IMR-90 (cell line): ENCODE measurements at regions not wholly inside any gene's neighbourhood (a gene's known extent, or its start where the extent isn't known, plus 50 kb on each side); places are given as distances from the start of the nearest gene placed in this dataset.

Source experiments
- ATAC-seq: fragments of 200-7000 bp; cut with Tn5 transposase; 2 replicates; pipeline ENCODE4 v1.9.1; 2020; ENCODE audit warnings: low read depth, mild to moderate bottlenecking, moderate library complexity
- BruUV-seq: library from RNA; stranded (reverse); fragments of 400-500 nt; replicated peaks from 2 replicates; lab custom pipeline; 2021; lab: Mats Ljungman, UMichigan
- CTCF ChIA-PET: fragments of 300-600 bp; formaldehyde crosslinking; extraction: SDS; loops from one replicate; lab custom pipeline; 2021; ENCODE audit warnings: antibody characterized with exemption; lab: Yijun Ruan, JAX
- POLR2A ChIA-PET: fragments of 300-600 bp; sonication (Branson Sonifier 250); formaldehyde crosslinking; loops from one replicate; lab custom pipeline; 2022; ENCODE audit warnings: antibody characterized with exemption; ENCODE audit not compliant: unreplicated experiment; lab: Charles Lee
- DNase-seq: peaks from one replicate; pipeline ENCODE4 v3.0.0; 2013
- H2AFZ ChIP-seq: replicated peaks from 2 replicates; pipeline ENCODE3; 2013; ENCODE audit warnings: low read length, mild to moderate bottlenecking; ENCODE audit not compliant: poor library complexity
- H2AK5ac ChIP-seq: 2 replicates; pipeline ENCODE4 v1.6.1; 2013; ENCODE audit warnings: low read depth, low read length, inconsistent platforms
- H2AK9ac ChIP-seq: replicated peaks from 2 replicates; pipeline ENCODE3; 2013; ENCODE audit warnings: mild to moderate bottlenecking, low read depth, low read length, moderate library complexity; ENCODE audit not compliant: poor library complexity
- H2BK120ac ChIP-seq: 2 replicates; pipeline ENCODE4 v1.6.1; 2013; ENCODE audit warnings: low read depth, low read length, inconsistent platforms
- H2BK15ac ChIP-seq: 3 replicates; pipeline ENCODE4 v1.6.1; 2013; ENCODE audit warnings: low read depth, low read length, inconsistent platforms
- H2BK20ac ChIP-seq: 2 replicates; pipeline ENCODE4 v1.6.1; 2013; ENCODE audit warnings: low read depth, mild to moderate bottlenecking, inconsistent platforms, low read length, moderate library complexity
- H2BK5ac ChIP-seq: 2 replicates; pipeline ENCODE4 v1.6.1; 2013; ENCODE audit warnings: mild to moderate bottlenecking, low read depth, low read length, inconsistent platforms; ENCODE audit not compliant: poor library complexity, severe bottlenecking
- H3K14ac ChIP-seq: replicated peaks from 2 replicates; pipeline ENCODE4 v1.6.1; 2013; ENCODE audit warnings: low read depth, low read length, inconsistent platforms
- H3K18ac ChIP-seq: 2 replicates; pipeline ENCODE4 v1.6.1; 2013; ENCODE audit warnings: low read depth, low read length, control low read depth
- H3K23ac ChIP-seq: 2 replicates; pipeline ENCODE4 v1.6.1; 2013; ENCODE audit warnings: low read depth, low read length, inconsistent platforms
- H3K27ac ChIP-seq: 2 replicates; pipeline ENCODE4 v1.5.1; 2013; ENCODE audit warnings: mild to moderate bottlenecking, control low read depth, low read length; ENCODE audit not compliant: insufficient read depth
- H3K27me3 ChIP-seq: 2 replicates; pipeline ENCODE4 v1.6.1; 2013; ENCODE audit warnings: low read length; ENCODE audit not compliant: control insufficient read depth, insufficient read depth
- H3K36me3 ChIP-seq: 2 replicates; pipeline ENCODE4 v1.6.1; 2013; ENCODE audit warnings: low read length, mixed read lengths; ENCODE audit not compliant: control insufficient read depth, insufficient read depth
- H3K4ac ChIP-seq: 2 replicates; pipeline ENCODE4 v1.6.1; 2013; ENCODE audit warnings: low read depth, low read length, inconsistent platforms
- H3K4me1 ChIP-seq: 2 replicates; pipeline ENCODE4 v1.6.1; 2013; ENCODE audit warnings: low read length, mixed read lengths; ENCODE audit not compliant: control insufficient read depth, insufficient read depth
- H3K4me2 ChIP-seq: 2 replicates; pipeline ENCODE4 v1.6.1; 2013; ENCODE audit warnings: low read depth, mild to moderate bottlenecking, control low read depth, low read length, moderate library complexity
- H3K4me3 ChIP-seq: 2 replicates; pipeline ENCODE4 v1.5.1; 2013; ENCODE audit warnings: low read depth, mild to moderate bottlenecking, control low read depth, low read length, moderate library complexity; ENCODE audit not compliant: insufficient read depth
- H3K56ac ChIP-seq: 2 replicates; pipeline ENCODE4 v1.6.1; 2013; ENCODE audit warnings: low read length, inconsistent platforms; ENCODE audit not compliant: insufficient read depth; ENCODE audit errors: extremely low read depth
- H3K79me1 ChIP-seq, 2 experiments: 2 replicates each; pipeline ENCODE4 v1.6.1; 2013; ENCODE audit warnings: low read length in 2 of 2, inconsistent platforms in 1 of 2, low read depth in 1 of 2
- H3K9ac ChIP-seq: 2 replicates; pipeline ENCODE4 v1.6.1; 2013; ENCODE audit warnings: low read depth, low read length, control low read depth
- H3K9me1 ChIP-seq: 2 replicates; pipeline ENCODE4 v1.6.1; 2013; ENCODE audit warnings: low read length, inconsistent platforms; ENCODE audit not compliant: insufficient read depth
- H3K9me3 ChIP-seq: 2 replicates; pipeline ENCODE4 v1.6.1; 2013; ENCODE audit warnings: low read length; ENCODE audit not compliant: control insufficient read depth, insufficient read depth
- H4K20me1 ChIP-seq: 2 replicates; pipeline ENCODE4 v1.6.1; 2013; ENCODE audit warnings: low read length, inconsistent platforms; ENCODE audit not compliant: insufficient read depth
- H4K5ac ChIP-seq: 2 replicates; pipeline ENCODE4 v1.6.1; 2013; ENCODE audit warnings: mild to moderate bottlenecking, low read depth, low read length, control low read depth
- H4K8ac ChIP-seq, 2 experiments: 2 replicates each; pipeline ENCODE4 v1.6.1; 2013; ENCODE audit warnings: low read depth in 2 of 2, low read length in 2 of 2, control low read depth in 1 of 2, inconsistent platforms in 1 of 2
- H4K91ac ChIP-seq: 2 replicates; pipeline ENCODE4 v1.6.1; 2013; ENCODE audit warnings: low read depth, low read length, inconsistent platforms; ENCODE audit not compliant: insufficient read depth
- BHLHE40 ChIP-seq: fragments of 150-350 bp; IDR thresholded peaks from 2 replicates; pipeline ENCODE4 v1.6.1; 2016; ENCODE audit warnings: mild to moderate bottlenecking, low read depth, low read length
- CEBPB ChIP-seq: IDR thresholded peaks from 2 replicates; pipeline ENCODE4 v1.6.1; 2012; ENCODE audit warnings: low read depth, low read length, improper control_type of control experiment
- CHD1 ChIP-seq: IDR thresholded peaks from 2 replicates; pipeline ENCODE4 v1.6.1; 2012; ENCODE audit warnings: low read depth, low read length, improper control_type of control experiment
- CTCF ChIP-seq: conservative IDR thresholded peaks from 2 replicates; pipeline ENCODE4 v1.5.1; 2012; ENCODE audit warnings: mild to moderate bottlenecking, low read depth, low read length, improper control_type of control experiment
- ELK1 ChIP-seq: fragments of 150-350 bp; IDR thresholded peaks from 2 replicates; pipeline ENCODE4 v1.6.1; 2016; ENCODE audit warnings: low read depth, mild to moderate bottlenecking, low read length, moderate library complexity, borderline replicate concordance
- MAFK ChIP-seq: IDR thresholded peaks from 2 replicates; pipeline ENCODE4 v1.6.1; 2012; ENCODE audit warnings: low read depth, low read length, improper control_type of control experiment
- MAZ ChIP-seq: IDR thresholded peaks from 2 replicates; pipeline ENCODE4 v1.6.1; 2012; ENCODE audit warnings: low read depth, mild to moderate bottlenecking, low read length, improper control_type of control experiment, moderate library complexity, borderline replicate concordance
- NFE2L2 ChIP-seq: fragments of 150-350 bp; IDR thresholded peaks from 2 replicates; pipeline ENCODE4 v1.6.1; 2016; ENCODE audit warnings: low read depth, mild to moderate bottlenecking, low read length
- POLR2A ChIP-seq: IDR thresholded peaks from 2 replicates; pipeline ENCODE4 v1.6.1; 2012; ENCODE audit warnings: mild to moderate bottlenecking, low read depth, low read length
- RCOR1 ChIP-seq: IDR thresholded peaks from 2 replicates; pipeline ENCODE4 v1.6.1; 2012; ENCODE audit warnings: mild to moderate bottlenecking, low read length, improper control_type of control experiment; ENCODE audit not compliant: insufficient replicate concordance
- RFX5 ChIP-seq: IDR thresholded peaks from 2 replicates; pipeline ENCODE4 v1.8.0; 2012; ENCODE audit warnings: low read depth, mild to moderate bottlenecking, low read length, moderate library complexity
- SMC3 ChIP-seq: fragments of 150-350 bp; IDR thresholded peaks from 2 replicates; pipeline ENCODE4 v1.6.1; 2016; ENCODE audit warnings: low read depth, mild to moderate bottlenecking, antibody characterized with exemption, low read length, moderate library complexity
- USF2 ChIP-seq: fragments of 150-350 bp; IDR thresholded peaks from 2 replicates; pipeline ENCODE4 v1.6.1; 2017; ENCODE audit warnings: mild to moderate bottlenecking, antibody characterized with exemption, low read length, low read depth
- WGBS, 2 experiments: methylation state at CpG; one replicate each; pipeline versions ENCODE4 v1.1.5 to v1.1.7; 2013; ENCODE audit warnings: missing lambda C conversion rate in 2 of 2; ENCODE audit not compliant: insufficient read length in 1 of 2; ENCODE audit errors: extremely low coverage in 2 of 2; 5-methylcytosine and 5-hydroxymethylcytosine counted together
- dilution Hi-C: fragments of 300-500 bp; cut with HindIII; formaldehyde crosslinking; loops from one replicate; pipeline ENCODE4 v1.14.3; 2018; ENCODE audit warnings: low sequenced_read_pairs; ENCODE audit not compliant: unreplicated experiment
- in situ Hi-C: fragments of 300-500 bp; cut with MboI; formaldehyde crosslinking; loops from 3 replicates; pipeline ENCODE4 v1.14.3; 2019; ENCODE audit warnings: low sequenced_read_pairs, inconsistent platforms, mixed read lengths
- intact Hi-C: fragments of 100-400 bp; cut with micrococcal nuclease; formaldehyde crosslinking; loops from 2 replicates; pipeline ENCODE4 v1.10.0; 2022

- no peak overlapping the region for H3K56ac ChIP-seq
- H2BK5ac ChIP-seq: no peak overlapping the region
- H3K79me1 ChIP-seq: no peaks in the 10 kb centered on the region
- H4K8ac ChIP-seq: no peak overlapping the region
- CTCF ChIA-PET: no interaction called here
- H3K18ac ChIP-seq: no peak overlapping the region
- DNase-seq: no peak
- no peak overlapping the region for H3K14ac ChIP-seq
- no peak overlapping the region for H3K27ac ChIP-seq
- TF ChIP-seq CEBPB (no peak), RFX5 (no peak), MAZ (no peak), SMC3 (no peak), RCOR1 (no peak), MAFK (no peak), NFE2L2 (no peak), CHD1 (no peak), ELK1 (no peak), POLR2A (no peak), BHLHE40 (no peak), CTCF (no peak), USF2 (no peak)
- dilution Hi-C loops: no loop called here
- no peak overlapping the region for H2BK15ac ChIP-seq
- H3K23ac ChIP-seq: no peak overlapping the region
- H2BK120ac ChIP-seq: no peak overlapping the region
- no peaks in the 10 kb centered on the region for H4K20me1 ChIP-seq
- intact Hi-C loops: no loop called here
- in situ Hi-C loops: no loop called here
- no peak overlapping the region for H2BK20ac ChIP-seq
- no TSS peak for BruUV-seq
- no peak overlapping the region for H3K4me3 ChIP-seq
- H3K9me1 ChIP-seq: no peaks in the 10 kb centered on the region
- POLR2A ChIA-PET: no interaction called here
- WGBS, 2 experiments: 47% methylated on average over 5 of the region's 7 CpGs; no CpG with 5 or more reads in 1 of the 2 experiments
- H2AK5ac ChIP-seq: no peak overlapping the region
- H3K9ac ChIP-seq: no peak overlapping the region
- no peak overlapping the region for H4K91ac ChIP-seq
- no peaks in the 10 kb centered on the region for H3K36me3 ChIP-seq
- H3K4ac ChIP-seq: no peak overlapping the region
- H3K9me3 ChIP-seq: peaks cover 27% of the 10 kb centered on the region
- no peak overlapping the region for H2AFZ ChIP-seq
- no peak overlapping the region for H3K4me2 ChIP-seq
- no peak overlapping the region for H2AK9ac ChIP-seq
- H3K27me3 ChIP-seq: no peaks in the 10 kb centered on the region
- no peak overlapping the region for H4K5ac ChIP-seq
- no peaks in the 10 kb centered on the region for H3K4me1 ChIP-seq
- ATAC-seq: no peak
Observed at GRCh38 chr5:2675548-2675947, 75.9 kb downstream of the IRX2 start.
